ENCODE measurements at regions not wholly inside any gene's neighbourhood (a gene's known extent, or its start where the extent isn't known, plus 50 kb on each side); places are given as distances from the start of the nearest gene placed in this dataset.

DNA sequence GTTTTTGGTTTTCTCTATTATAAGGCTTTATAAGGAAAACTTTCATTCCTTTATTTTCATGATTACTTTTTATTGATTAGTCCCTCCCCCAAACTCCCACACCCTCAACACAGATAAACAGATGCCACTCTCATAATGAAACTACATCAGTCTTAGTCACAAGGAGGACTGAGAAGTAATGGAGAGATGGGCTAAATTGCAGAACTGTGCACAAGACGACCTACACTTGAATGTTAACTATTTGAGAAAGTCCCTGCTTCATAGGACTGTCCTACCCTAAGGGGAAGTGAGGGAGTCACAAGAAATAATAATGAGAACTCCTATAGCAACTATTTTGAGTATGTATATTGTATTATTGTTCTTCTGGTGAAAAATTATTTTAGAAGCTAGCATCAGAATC is 360.8 kb downstream of the RBM43 start:
- TF ChIP-seq, protein P1, sequence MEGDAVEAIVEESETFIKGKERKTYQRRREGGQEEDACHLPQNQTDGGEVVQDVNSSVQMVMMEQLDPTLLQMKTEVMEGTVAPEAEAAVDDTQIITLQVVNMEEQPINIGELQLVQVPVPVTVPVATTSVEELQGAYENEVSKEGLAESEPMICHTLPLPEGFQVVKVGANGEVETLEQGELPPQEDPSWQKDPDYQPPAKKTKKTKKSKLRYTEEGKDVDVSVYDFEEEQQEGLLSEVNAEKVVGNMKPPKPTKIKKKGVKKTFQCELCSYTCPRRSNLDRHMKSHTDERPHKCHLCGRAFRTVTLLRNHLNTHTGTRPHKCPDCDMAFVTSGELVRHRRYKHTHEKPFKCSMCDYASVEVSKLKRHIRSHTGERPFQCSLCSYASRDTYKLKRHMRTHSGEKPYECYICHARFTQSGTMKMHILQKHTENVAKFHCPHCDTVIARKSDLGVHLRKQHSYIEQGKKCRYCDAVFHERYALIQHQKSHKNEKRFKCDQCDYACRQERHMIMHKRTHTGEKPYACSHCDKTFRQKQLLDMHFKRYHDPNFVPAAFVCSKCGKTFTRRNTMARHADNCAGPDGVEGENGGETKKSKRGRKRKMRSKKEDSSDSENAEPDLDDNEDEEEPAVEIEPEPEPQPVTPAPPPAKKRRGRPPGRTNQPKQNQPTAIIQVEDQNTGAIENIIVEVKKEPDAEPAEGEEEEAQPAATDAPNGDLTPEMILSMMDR (IDR thresholded peaks at IDR 0.05; ENCODE audit: low read length): no peak
- no peak for TF ChIP-seq EZH2 (IDR thresholded peaks at IDR 0.05; ENCODE audit: borderline replicate concordance, low read length)
